PC-3 (cell line): ENCODE measurements at regions not wholly inside any gene's neighbourhood (a gene's known extent, or its start where the extent isn't known, plus 50 kb on each side); places are given as distances from the start of the nearest gene placed in this dataset.

Experiments
- ATAC-seq: fragments of 200-7000 bp; cut with Tn5 transposase; 2 replicates; pipeline ENCODE4 v1.9.1; 2020; ENCODE audit warnings: mild to moderate bottlenecking, moderate library complexity
- BruUV-seq: library from RNA; stranded (reverse); fragments of 400-500 nt; replicated peaks from 2 replicates; lab custom pipeline; 2021; lab: Mats Ljungman, UMichigan
- CTCF ChIA-PET: fragments of 300-600 bp; sonication (Branson Sonifier 250); formaldehyde crosslinking; loops from one replicate; lab custom pipeline; 2022; ENCODE audit warnings: antibody characterized with exemption; lab: Charles Lee
- POLR2A ChIA-PET: fragments of 300-600 bp; sonication (Branson Sonifier 250); formaldehyde crosslinking; loops from one replicate; lab custom pipeline; 2022; ENCODE audit warnings: antibody characterized with exemption; ENCODE audit not compliant: unreplicated experiment; lab: Charles Lee
- DNase-seq: peaks from one replicate; pipeline ENCODE4 v3.0.0-alpha.2; 2015
- H2AFZ ChIP-seq: fragments of 300-600 bp; sonication (generic); 2 replicates; pipeline ENCODE4 v1.6.0; 2016; ENCODE audit warnings: antibody characterized with exemption, low read length
- H3F3A ChIP-seq: fragments of 300-600 bp; sonication (generic); one replicate; pipeline ENCODE4 v1.6.0; 2017; ENCODE audit warnings: antibody characterized with exemption, low read length, control low read depth, mild to moderate bottlenecking; ENCODE audit not compliant: unreplicated experiment
- H3K27ac ChIP-seq: fragments of 300-600 bp; sonication (generic); 2 replicates; pipeline ENCODE4 v1.5.1; 2016; ENCODE audit warnings: mild to moderate bottlenecking, low read length
- H3K27me3 ChIP-seq: fragments of 300-600 bp; sonication (generic); 2 replicates; pipeline ENCODE4 v1.6.1; 2016; ENCODE audit warnings: low read length, mixed read lengths
- H3K36me3 ChIP-seq: fragments of 300-600 bp; sonication (generic); 2 replicates; pipeline ENCODE4 v1.6.1; 2016; ENCODE audit warnings: low read depth, mixed run types, low read length, mixed read lengths
- H3K4me1 ChIP-seq: fragments of 300-600 bp; sonication (generic); 2 replicates; pipeline ENCODE4 v1.5.1; 2016; ENCODE audit warnings: low read length; ENCODE audit not compliant: insufficient read depth
- H3K4me2 ChIP-seq: fragments of 300-600 bp; sonication (generic); 2 replicates; pipeline ENCODE4 v1.6.0; 2016; ENCODE audit warnings: low read length
- H3K4me3 ChIP-seq: fragments of 300-600 bp; sonication (generic); 2 replicates; pipeline ENCODE4 v1.5.1; 2016; ENCODE audit warnings: mild to moderate bottlenecking, low read length, mixed read lengths
- H3K79me2 ChIP-seq: fragments of 300-600 bp; sonication (generic); 2 replicates; pipeline ENCODE4 v1.6.1; 2017; ENCODE audit warnings: low read length, mixed read lengths
- H3K9ac ChIP-seq: fragments of 300-600 bp; sonication (generic); 2 replicates; pipeline ENCODE4 v1.6.0; 2016; ENCODE audit warnings: mild to moderate bottlenecking, low read length
- H3K9me2 ChIP-seq: fragments of 300-600 bp; sonication (generic); replicated peaks from 2 replicates; pipeline ENCODE4 v1.6.1; 2016; ENCODE audit warnings: mixed run types, low read length, mixed read lengths
- H3K9me3 ChIP-seq: fragments of 300-600 bp; sonication (generic); 2 replicates; pipeline ENCODE4 v1.6.1; 2016; ENCODE audit warnings: low read length, mixed read lengths
- H4K20me1 ChIP-seq: fragments of 300-600 bp; sonication (generic); 2 replicates; pipeline ENCODE4 v1.6.1; 2016; ENCODE audit warnings: low read length, mixed read lengths
- CTCF ChIP-seq: fragments of 300-600 bp; sonication (generic); conservative IDR thresholded peaks from 2 replicates; pipeline ENCODE4 v1.5.1; 2017; ENCODE audit warnings: antibody characterized with exemption, low read depth, mild to moderate bottlenecking, low read length
- EZH2 ChIP-seq: fragments of 300-600 bp; sonication (generic); IDR thresholded peaks from one replicate; pipeline ENCODE4 v1.6.1; 2017; ENCODE audit warnings: antibody characterized with exemption, mild to moderate bottlenecking, low read length; ENCODE audit not compliant: unreplicated experiment
- EZH2phosphoT487 ChIP-seq: fragments of 300-600 bp; sonication (generic); IDR thresholded peaks from 2 replicates; pipeline ENCODE4 v1.6.1; 2018; ENCODE audit warnings: mild to moderate bottlenecking, antibody characterized with exemption, low read length, borderline replicate concordance
- intact Hi-C: fragments of 100-400 bp; cut with micrococcal nuclease; formaldehyde crosslinking; loops from 2 replicates; pipeline ENCODE4 v1.9.0; 2023

- no peak overlapping the region for H2AFZ ChIP-seq
- no peak for DNase-seq
- ATAC-seq: no peak
- POLR2A ChIA-PET: no interaction called here
- H3K27me3 ChIP-seq: no peaks in the 10 kb centered on the region
- intact Hi-C loops: no loop called here
- H3K79me2 ChIP-seq: no peaks in the 10 kb centered on the region
- no peaks in the 10 kb centered on the region for H3K9me3 ChIP-seq
- BruUV-seq: no TSS peak
- H3K36me3 ChIP-seq: no peaks in the 10 kb centered on the region; the same call in 1 of the 2 replicates
- no peak overlapping the region for H3K4me2 ChIP-seq
- no peaks in the 10 kb centered on the region for H3K9me2 ChIP-seq
- CTCF ChIA-PET: no interaction called here
- no peaks in the 10 kb centered on the region for H4K20me1 ChIP-seq
- H3K4me3 ChIP-seq: no peak overlapping the region
- H3K27ac ChIP-seq: no peak overlapping the region
- H3K4me1 ChIP-seq: peaks cover 12% of the 10 kb centered on the region
- TF ChIP-seq EZH2phosphoT487 (no peak), CTCF (no peak), EZH2 (no peak)
- no peak overlapping the region for H3K9ac ChIP-seq
- no peaks in the 10 kb centered on the region for H3F3A ChIP-seq
These were observed 50.3 kb downstream of the PLXNA1 start for GRCh38 chr3:127033171-127033570.

GRCh38 chr3:127033786-127034185 lies 50.9 kb downstream of the PLXNA1 start:
- H3K4me1 ChIP-seq: peaks cover 12% of the 10 kb centered on the region
- intact Hi-C loops: no loop called here
- DNase-seq (no peak), ATAC-seq (no peak)
- no peak overlapping the region for H3K9ac ChIP-seq
- no peaks in the 10 kb centered on the region for H3F3A ChIP-seq
- no peaks in the 10 kb centered on the region for H4K20me1 ChIP-seq
- no peaks in the 10 kb centered on the region for H3K79me2 ChIP-seq
- CTCF ChIA-PET: no interaction called here
- no peak overlapping the region for H3K4me3 ChIP-seq
- no peak overlapping the region for H3K4me2 ChIP-seq
- no TSS peak for BruUV-seq
- no peak for TF ChIP-seq EZH2phosphoT487
- no peak for TF ChIP-seq CTCF
- TF ChIP-seq EZH2: no peak
- H3K36me3 ChIP-seq: no peaks in the 10 kb centered on the region
- no peak overlapping the region for H3K27ac ChIP-seq
- H3K9me2 ChIP-seq: no peaks in the 10 kb centered on the region
- H2AFZ ChIP-seq: no peak overlapping the region
- H3K27me3 ChIP-seq: no peaks in the 10 kb centered on the region
- POLR2A ChIA-PET: no interaction called here
- no peaks in the 10 kb centered on the region for H3K9me3 ChIP-seq

GRCh38 chr3:127034195-127034989 lies 51.5 kb downstream of the PLXNA1 start:
- no peak overlapping the region for H3K4me2 ChIP-seq
- H4K20me1 ChIP-seq: no peaks in the 10 kb centered on the region
- no peaks in the 10 kb centered on the region for H3F3A ChIP-seq
- no peak for TF ChIP-seq CTCF
- no peak for TF ChIP-seq EZH2phosphoT487
- no peak for TF ChIP-seq EZH2
- H3K36me3 ChIP-seq: no peaks in the 10 kb centered on the region
- no peaks in the 10 kb centered on the region for H3K27me3 ChIP-seq
- H3K9me3 ChIP-seq: no peaks in the 10 kb centered on the region
- ChIA-PET CTCF (no interaction called here), POLR2A (no interaction called here)
- no TSS peak for BruUV-seq
- intact Hi-C loops: no loop called here
- H3K79me2 ChIP-seq: no peaks in the 10 kb centered on the region
- no peak overlapping the region for H3K27ac ChIP-seq
- H3K4me3 ChIP-seq: no peak overlapping the region
- no peaks in the 10 kb centered on the region for H3K9me2 ChIP-seq
- no peak overlapping the region for H3K9ac ChIP-seq
- DNase-seq (no peak), ATAC-seq (no peak)
- H2AFZ ChIP-seq: no peak overlapping the region
- H3K4me1 ChIP-seq: peaks cover 12% of the 10 kb centered on the region
